ENCODE measurements at regions not wholly inside any gene's neighbourhood (a gene's known extent, or its start where the extent isn't known, plus 50 kb on each side); places are given as distances from the start of the nearest gene placed in this dataset.

GRCh38 chr4:181962321-181962720 lies 280.9 kb upstream of the TENM3 start:
- no peak for DNase-seq (ENCODE audit: low spot score, unreplicated experiment)
- Mint-ChIP-seq H3K36me3 (ENCODE audit: insufficient read depth) (no peaks in the 10 kb centered on the region), H3K27ac (no peak overlapping the region), H3K27me3 (no peaks in the 10 kb centered on the region), H3K9me3 (ENCODE audit: low read depth) (no peaks in the 10 kb centered on the region), H3K4me3 (ENCODE audit: low read depth) (no peak overlapping the region), H3K4me1 (ENCODE audit: low read depth) (peaks cover 2% of the 10 kb centered on the region)
- TF ChIP-seq, protein P1, sequence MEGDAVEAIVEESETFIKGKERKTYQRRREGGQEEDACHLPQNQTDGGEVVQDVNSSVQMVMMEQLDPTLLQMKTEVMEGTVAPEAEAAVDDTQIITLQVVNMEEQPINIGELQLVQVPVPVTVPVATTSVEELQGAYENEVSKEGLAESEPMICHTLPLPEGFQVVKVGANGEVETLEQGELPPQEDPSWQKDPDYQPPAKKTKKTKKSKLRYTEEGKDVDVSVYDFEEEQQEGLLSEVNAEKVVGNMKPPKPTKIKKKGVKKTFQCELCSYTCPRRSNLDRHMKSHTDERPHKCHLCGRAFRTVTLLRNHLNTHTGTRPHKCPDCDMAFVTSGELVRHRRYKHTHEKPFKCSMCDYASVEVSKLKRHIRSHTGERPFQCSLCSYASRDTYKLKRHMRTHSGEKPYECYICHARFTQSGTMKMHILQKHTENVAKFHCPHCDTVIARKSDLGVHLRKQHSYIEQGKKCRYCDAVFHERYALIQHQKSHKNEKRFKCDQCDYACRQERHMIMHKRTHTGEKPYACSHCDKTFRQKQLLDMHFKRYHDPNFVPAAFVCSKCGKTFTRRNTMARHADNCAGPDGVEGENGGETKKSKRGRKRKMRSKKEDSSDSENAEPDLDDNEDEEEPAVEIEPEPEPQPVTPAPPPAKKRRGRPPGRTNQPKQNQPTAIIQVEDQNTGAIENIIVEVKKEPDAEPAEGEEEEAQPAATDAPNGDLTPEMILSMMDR (IDR thresholded peaks at IDR 0.05; ENCODE audit: unreplicated experiment): no peak

- TF ChIP-seq, protein P1 (IDR thresholded peaks at IDR 0.05; ENCODE audit: unreplicated experiment): no peak
- no peaks in the 10 kb centered on the region for H3K9me3 Mint-ChIP-seq (ENCODE audit: low read depth)
- H3K4me3 Mint-ChIP-seq (ENCODE audit: low read depth): no peak overlapping the region
- H3K27ac Mint-ChIP-seq: no peak overlapping the region
- H3K27me3 Mint-ChIP-seq: no peaks in the 10 kb centered on the region
- no peak for DNase-seq (ENCODE audit: low spot score, unreplicated experiment)
- peaks cover 5% of the 10 kb centered on the region for H3K4me1 Mint-ChIP-seq (ENCODE audit: low read depth)
- no peaks in the 10 kb centered on the region for H3K36me3 Mint-ChIP-seq (ENCODE audit: insufficient read depth)
Observed at GRCh38 chr4:181964731-181965130, 278.5 kb upstream of the TENM3 start.

DNA sequence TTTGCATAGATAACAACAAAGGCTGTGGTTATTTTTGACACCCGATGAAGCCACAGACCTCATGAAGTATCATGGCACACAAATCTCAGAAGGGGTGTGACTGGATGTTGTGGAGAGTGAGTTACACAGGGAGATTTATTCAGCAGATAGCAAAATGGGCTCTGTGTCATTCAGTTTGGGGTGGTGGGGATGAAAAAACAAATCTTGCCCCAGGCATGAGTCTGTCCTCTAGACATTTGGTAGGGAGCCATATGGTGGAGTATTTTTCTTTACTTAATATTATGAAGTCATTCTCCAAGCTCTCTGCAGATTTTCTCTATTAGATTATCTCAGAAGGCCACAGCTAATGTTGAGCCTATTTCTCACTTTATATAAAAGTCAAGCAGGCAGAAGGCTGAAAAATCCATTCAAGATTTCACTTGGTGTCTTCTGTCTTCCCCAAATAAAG lies 277.1 kb upstream of the TENM3 start:
- H3K27me3 Mint-ChIP-seq: no peaks in the 10 kb centered on the region
- DNase-seq (ENCODE audit: low spot score, unreplicated experiment): no peak
- no peaks in the 10 kb centered on the region for H3K36me3 Mint-ChIP-seq (ENCODE audit: insufficient read depth)
- no peak overlapping the region for H3K4me3 Mint-ChIP-seq (ENCODE audit: low read depth)
- H3K4me1 Mint-ChIP-seq (ENCODE audit: low read depth): peaks cover 5% of the 10 kb centered on the region
- H3K9me3 Mint-ChIP-seq (ENCODE audit: low read depth): no peaks in the 10 kb centered on the region
- no peak overlapping the region for H3K27ac Mint-ChIP-seq
- TF ChIP-seq, protein P1 (IDR thresholded peaks at IDR 0.05; ENCODE audit: unreplicated experiment): no peak

DNA sequence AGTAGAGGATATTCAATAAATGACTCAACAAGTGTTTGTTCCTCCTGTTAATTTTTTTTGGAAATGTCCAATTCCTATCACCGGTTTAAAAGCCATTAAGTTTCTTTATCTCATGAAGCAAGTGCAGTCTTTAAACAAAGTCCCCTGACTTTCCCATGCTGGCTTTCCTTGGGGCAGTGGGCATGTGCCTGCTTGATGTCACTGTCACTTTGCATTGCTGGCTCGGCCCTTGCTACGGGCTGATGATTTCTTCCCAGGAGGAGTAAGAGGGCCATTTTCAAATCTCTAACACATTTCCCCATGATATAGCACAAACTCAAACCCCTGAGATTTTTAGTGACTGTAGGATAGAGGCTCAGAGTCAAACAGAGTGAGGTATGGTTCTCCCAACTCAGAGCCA lies 275.8 kb upstream of the TENM3 start:
- Mint-ChIP-seq H3K27me3 (no peaks in the 10 kb centered on the region), H3K36me3 (ENCODE audit: insufficient read depth) (no peaks in the 10 kb centered on the region), H3K4me1 (ENCODE audit: low read depth) (peaks cover 5% of the 10 kb centered on the region), H3K27ac (no peak overlapping the region), H3K4me3 (ENCODE audit: low read depth) (no peak overlapping the region), H3K9me3 (ENCODE audit: low read depth) (no peaks in the 10 kb centered on the region)
- DNase-seq (ENCODE audit: low spot score, unreplicated experiment): no peak
- TF ChIP-seq, protein P1 (IDR thresholded peaks at IDR 0.05; ENCODE audit: unreplicated experiment): no peak

DNA sequence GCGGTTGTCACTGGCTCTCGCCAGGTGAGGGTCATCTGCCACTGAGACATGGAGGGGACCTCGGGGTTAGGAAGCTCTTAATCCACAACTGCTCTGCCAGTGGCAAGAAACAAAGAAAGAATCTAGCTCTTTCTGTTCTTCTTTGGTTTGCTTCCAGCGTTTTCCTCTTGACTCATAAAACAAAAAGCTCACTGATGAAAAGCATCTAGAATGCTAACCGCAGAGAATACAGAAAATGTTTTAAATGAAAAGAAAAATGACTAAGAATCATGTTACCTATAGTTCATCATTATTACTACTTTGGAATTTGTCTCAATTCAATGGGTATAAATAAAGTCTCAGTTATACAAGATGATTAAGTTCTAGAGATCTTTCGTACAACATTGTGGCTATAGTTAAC lies 274.8 kb upstream of the TENM3 start:
- Mint-ChIP-seq H3K4me3 (ENCODE audit: low read depth) (no peak overlapping the region), H3K4me1 (ENCODE audit: low read depth) (peaks cover 5% of the 10 kb centered on the region), H3K36me3 (ENCODE audit: insufficient read depth) (no peaks in the 10 kb centered on the region), H3K9me3 (ENCODE audit: low read depth) (no peaks in the 10 kb centered on the region), H3K27me3 (no peaks in the 10 kb centered on the region), H3K27ac (no peak overlapping the region)
- DNase-seq (ENCODE audit: low spot score, unreplicated experiment): no peak
- TF ChIP-seq, protein P1 (IDR thresholded peaks at IDR 0.05; ENCODE audit: unreplicated experiment): no peak
